Mucosa of descending colon (tissue), 3 donors: ENCODE measurements at regions not wholly inside any gene's neighbourhood (a gene's known extent, or its start where the extent isn't known, plus 50 kb on each side); places are given as distances from the start of the nearest gene placed in this dataset.
"Not testable (repeated sequence)": the region's sequence is repeated elsewhere in the genome, so short reads cannot be mapped to it uniquely, and the experiment has no call there.

ENCODE experiments used
- ATAC-seq: fragments of 200-7000 bp; cut with Tn5 transposase; one replicate; pipeline ENCODE4 v1.9.1; 2020; ENCODE audit warnings: mild to moderate bottlenecking, moderate library complexity
- DNase-seq, 3 donors: peaks; one replicate each; pipeline ENCODE4 v3.0.0-alpha.2; 2020
- H3K36me3 ChIP-seq: fragments of 200-600 bp; one replicate; pipeline ENCODE4 v1.8.0; 2021; ENCODE audit warnings: low read depth, mild to moderate bottlenecking
- H3K4me1 ChIP-seq: fragments of 200-600 bp; one replicate; pipeline ENCODE4 v1.8.0; 2021; ENCODE audit warnings: low read depth, mild to moderate bottlenecking
- H3K4me3 ChIP-seq: fragments of 200-600 bp; one replicate; pipeline ENCODE4 v1.8.0; 2021; ENCODE audit warnings: mild to moderate bottlenecking
- H3K9me3 ChIP-seq: fragments of 200-600 bp; one replicate; pipeline ENCODE4 v1.8.0; 2021; ENCODE audit warnings: mild to moderate bottlenecking
- CTCF ChIP-seq: fragments of 200-600 bp; IDR thresholded peaks from one replicate; pipeline ENCODE4 v1.8.0; 2022; ENCODE audit warnings: antibody characterized with exemption, mild to moderate bottlenecking
- intact Hi-C, 2 donors: fragments of 100-400 bp; cut with DNase I in 1 of 2; cut with micrococcal nuclease in 1 of 2; formaldehyde crosslinking; loops; one replicate each; pipeline versions ENCODE4 v1.11.0 to v1.11.1; 2022; cut with DNase I, micrococcal nuclease
- donor health status: DM: no; HTN: no; CAD: no; lungs with moderate emphysema.
- donor health status: DM: no; HTN: no; CAD: no.
- donor health status: DM: no; HTN: yes; CAD: no.

DNA sequence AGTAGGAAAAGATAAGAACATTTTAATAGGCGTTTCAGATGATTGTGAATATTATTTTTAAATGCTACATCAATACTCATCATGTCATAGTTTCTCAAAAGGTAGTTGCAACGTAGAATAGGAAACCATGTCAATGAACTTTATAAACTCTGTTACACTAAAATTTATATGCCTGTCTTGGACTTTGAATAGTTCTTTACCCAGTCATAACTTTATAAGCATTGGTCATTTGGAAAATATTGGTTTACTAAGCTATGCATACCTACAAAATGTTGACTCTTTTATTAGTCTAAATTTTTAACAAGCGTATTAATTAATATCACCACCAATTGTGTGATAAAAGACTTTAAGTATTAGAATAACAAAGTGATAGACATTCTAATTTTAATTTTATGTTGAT is 293.5 kb downstream of the CGGBP1 start:
- Histone ChIP-seq H3K9me3 (no peaks in the 10 kb centered on the region), H3K4me1 (no peaks in the 10 kb centered on the region), H3K36me3 (no peaks in the 10 kb centered on the region), H3K4me3 (no peak overlapping the region)
- intact Hi-C loops = loop anchor here in 1 of 2 donors (10.0 kb wide), 1 partner anchor 350 kb away; no protein-coding TSS in a partner anchor
- no peak for ATAC-seq
- DNase-seq = no peak
- TF ChIP-seq CTCF = no peak

GRCh38 chr3:87761795-87762194 is 297.0 kb downstream of the CGGBP1 start:
- ATAC-seq (no peak), DNase-seq (no peak)
- Histone ChIP-seq H3K36me3 (no peaks in the 10 kb centered on the region), H3K4me3 (no peak overlapping the region), H3K4me1 (no peaks in the 10 kb centered on the region), H3K9me3 (no peaks in the 10 kb centered on the region)
- TF ChIP-seq CTCF = no peak
- intact Hi-C loops = loop anchor here in 1 of 2 donors (10.0 kb wide), 1 partner anchor 353 kb away; no protein-coding TSS in a partner anchor

GRCh38 chr3:87761341-87761740 is 297.5 kb downstream of the CGGBP1 start:
- no peaks in the 10 kb centered on the region for H3K9me3 ChIP-seq
- no peaks in the 10 kb centered on the region for H3K4me1 ChIP-seq
- no peak for TF ChIP-seq CTCF
- ATAC-seq (no peak), DNase-seq (no peak)
- no peaks in the 10 kb centered on the region for H3K36me3 ChIP-seq
- no peak overlapping the region for H3K4me3 ChIP-seq
- intact Hi-C loops = loop anchor here in 1 of 2 donors (10.0 kb wide), 1 partner anchor 353 kb away; no protein-coding TSS in a partner anchor

DNA sequence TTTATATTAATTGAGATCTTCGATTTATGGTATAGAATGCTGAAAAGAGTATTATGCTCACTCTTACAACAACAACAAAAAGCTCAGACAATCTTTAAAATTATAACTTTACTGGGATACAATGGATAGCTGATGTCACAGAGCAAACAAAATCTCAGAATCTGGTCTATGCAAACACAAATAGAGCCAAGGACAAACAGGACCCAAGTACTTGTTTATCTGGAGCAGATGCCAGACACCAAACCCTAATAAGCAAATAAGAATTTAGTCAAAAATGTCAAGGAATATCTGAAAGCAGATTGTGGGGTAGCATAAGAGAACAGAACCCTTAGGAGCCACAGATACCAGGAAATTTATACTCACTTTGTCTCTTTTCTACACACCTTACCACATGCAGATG is 302.2 kb downstream of the CGGBP1 start:
- TF ChIP-seq CTCF = no peak
- intact Hi-C loops = no loop called here

GRCh38 chr3:87755852-87756251 is 303.0 kb downstream of the CGGBP1 start:
- no peaks in the 10 kb centered on the region for H3K4me1 ChIP-seq
- no peak for TF ChIP-seq CTCF
- no peak for DNase-seq
- no peak for ATAC-seq
- no peaks in the 10 kb centered on the region for H3K9me3 ChIP-seq
- H3K36me3 ChIP-seq = no peaks in the 10 kb centered on the region
- intact Hi-C loops = no loop called here
- no peak overlapping the region for H3K4me3 ChIP-seq

More for the DNA sequence above, 302.2 kb downstream of the CGGBP1 start:
- no peak for ATAC-seq
- H3K36me3 ChIP-seq = no peaks in the 10 kb centered on the region
- H3K4me3 ChIP-seq = no peak overlapping the region
- H3K4me1 ChIP-seq = no peaks in the 10 kb centered on the region
- no peak for DNase-seq
- H3K9me3 ChIP-seq = no peaks in the 10 kb centered on the region

DNA sequence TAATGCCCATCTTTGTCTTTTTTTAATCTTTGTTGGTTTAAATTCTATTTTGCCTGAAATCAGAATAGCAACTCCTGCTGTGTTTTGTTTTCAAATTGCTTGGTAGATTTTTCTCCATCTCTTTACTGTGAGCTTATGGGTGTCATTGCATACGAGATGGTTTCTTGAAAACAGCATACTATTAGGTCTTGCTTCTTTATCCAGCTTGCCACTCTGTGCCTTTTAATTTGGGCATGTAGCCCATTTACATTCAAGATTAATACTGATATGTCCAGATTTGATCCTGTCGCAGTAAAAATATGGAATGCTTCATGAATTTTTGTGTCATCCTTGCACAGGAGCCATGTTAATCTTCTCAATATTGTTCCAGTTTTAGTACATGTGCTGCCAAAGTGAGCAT is 316.6 kb downstream of the CGGBP1 start:
- intact Hi-C loops = no loop called here
- TF ChIP-seq CTCF = no peak
- Histone ChIP-seq H3K36me3 (no peaks in the 10 kb centered on the region), H3K4me1 (no peaks in the 10 kb centered on the region), H3K4me3 (no peak overlapping the region), H3K9me3 (peaks cover 8% of the 10 kb centered on the region)
- ATAC-seq = no peak
- DNase-seq = no peak

- H3K9me3 ChIP-seq, H3K4me1 ChIP-seq, ATAC-seq, H3K36me3 ChIP-seq, DNase-seq, H3K4me3 ChIP-seq, intact Hi-C loops: not testable (repeated sequence)
Measured at GRCh38 chr3:87740894-87741293, 317.9 kb downstream of the CGGBP1 start.

DNA sequence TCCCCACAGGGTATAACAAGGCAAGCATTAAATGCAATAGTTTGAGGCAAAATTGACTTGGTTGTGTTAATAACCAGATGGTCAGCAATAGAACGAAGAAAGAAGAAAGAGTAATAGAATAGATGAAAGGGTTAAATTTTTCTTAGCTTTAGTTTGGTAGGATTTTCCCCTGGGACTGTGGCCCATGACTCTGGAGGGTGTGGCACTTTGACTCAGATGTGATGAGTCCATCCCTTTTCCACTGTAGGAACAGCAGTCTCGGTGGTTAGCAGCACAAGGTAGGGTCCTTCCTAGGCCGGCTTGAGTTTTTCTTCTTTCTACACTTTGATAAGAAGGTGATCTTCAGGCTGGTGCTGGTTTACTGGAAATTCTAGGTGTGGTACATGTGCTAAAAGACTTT is 321.0 kb downstream of the CGGBP1 start:
- intact Hi-C loops, H3K9me3 ChIP-seq: not testable (repeated sequence)

More for the DNA sequence above, 321.0 kb downstream of the CGGBP1 start:
- not testable (repeated sequence) for H3K4me3 ChIP-seq, H3K4me1 ChIP-seq, H3K36me3 ChIP-seq, DNase-seq, ATAC-seq
